NCI-H446 (cell line): ENCODE measurements at regions not wholly inside any gene's neighbourhood (a gene's known extent, or its start where the extent isn't known, plus 50 kb on each side); places are given as distances from the start of the nearest gene placed in this dataset.

Source experiments
- DNase-seq, 2 experiments: peaks; one replicate each; lab custom pipeline; 2025; lab: John Stamatoyannopoulos, UW

- no peak for DNase-seq
Observed at GRCh38 chr14:87879389-87879788, 113.6 kb downstream of the GALC start.

GRCh38 chr14:87878959-87879358, 114.0 kb downstream of the GALC start:
- no peak for DNase-seq

GRCh38 chr14:87877877-87878276, 115.1 kb downstream of the GALC start:
- DNase-seq, result no peak

DNA sequence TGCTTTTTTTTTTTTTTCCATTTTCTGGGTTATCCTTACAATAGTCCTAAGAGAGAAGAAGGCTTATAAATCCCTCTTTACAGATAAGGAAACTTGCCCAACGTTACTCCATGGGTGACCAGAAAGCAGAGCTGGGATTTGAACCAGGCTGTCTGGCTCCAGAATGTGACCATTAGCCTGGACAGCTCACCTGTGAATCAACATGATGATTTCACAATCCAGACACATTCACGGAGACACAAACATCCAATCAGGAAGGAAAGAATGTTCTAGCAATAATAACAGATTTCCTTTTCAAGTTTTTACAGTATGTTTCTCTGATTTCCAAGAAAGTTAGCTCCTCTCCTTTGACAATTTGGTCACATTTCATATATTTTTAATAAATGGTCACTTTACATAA, 118.3 kb downstream of the GALC start:
- DNase-seq, result no peak

DNA sequence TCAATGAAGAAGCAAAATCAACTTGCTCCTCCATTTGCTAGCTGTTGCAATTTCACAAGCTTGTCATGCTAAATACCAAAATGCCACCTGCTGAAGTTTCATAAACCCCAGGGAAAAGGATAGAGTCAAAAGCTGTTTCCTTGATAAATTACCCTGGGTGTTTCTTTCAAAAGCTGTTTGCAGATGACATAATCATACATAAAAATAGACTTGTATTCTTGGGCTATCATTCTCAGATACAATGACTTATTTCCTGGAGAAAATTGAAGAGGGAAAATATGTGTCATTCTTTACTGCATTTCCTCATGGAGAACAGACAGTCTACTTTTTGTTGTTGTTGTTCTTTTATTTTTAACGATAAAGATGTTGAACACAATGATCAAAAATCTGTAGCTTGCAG, 119.2 kb downstream of the GALC start:
- DNase-seq, result no peak

DNA sequence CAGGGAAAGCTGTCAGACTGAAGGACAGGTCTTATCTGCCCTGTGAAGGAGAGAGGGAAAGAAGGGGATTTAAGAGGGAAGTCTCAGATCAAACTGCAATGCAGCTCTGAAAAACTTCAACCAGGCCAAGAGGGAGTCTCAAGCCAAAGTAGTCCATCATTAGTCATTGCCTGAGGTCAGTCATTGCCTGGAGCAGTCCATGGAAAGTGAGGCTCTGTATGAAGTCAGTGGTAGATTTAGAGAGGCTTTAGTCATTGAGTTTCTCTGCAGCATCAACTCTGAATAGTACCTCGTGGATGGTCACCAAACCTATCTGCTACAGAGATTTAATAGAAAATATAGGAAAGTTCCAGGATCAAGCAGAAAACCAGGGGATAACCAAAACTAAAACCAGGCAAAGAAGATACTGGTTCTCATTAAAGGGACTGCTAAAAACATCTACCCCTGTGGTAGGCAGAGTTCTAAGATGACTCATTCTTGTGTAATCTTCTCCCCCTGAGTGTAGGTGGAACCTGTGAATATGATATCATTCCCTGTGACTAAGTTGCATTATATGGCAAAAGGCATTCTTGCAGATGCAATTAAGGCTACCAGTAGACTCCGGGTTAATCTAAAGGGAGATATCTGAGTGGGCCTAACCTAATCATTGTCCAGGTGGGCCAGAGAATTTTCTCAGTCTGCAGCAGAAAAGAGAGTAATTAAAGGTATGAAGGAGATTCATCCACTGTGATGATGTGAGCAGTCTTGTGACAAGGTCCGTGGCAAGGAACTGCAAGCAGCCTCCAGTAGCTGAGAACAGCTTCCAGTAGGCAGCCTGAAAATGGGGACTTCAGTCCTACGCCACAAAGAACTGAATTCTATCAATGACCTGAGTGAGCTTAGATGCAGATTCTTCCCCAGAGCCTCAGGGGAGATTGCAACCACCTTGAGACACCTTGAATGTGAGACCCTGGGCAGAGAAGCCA, 123.1 kb downstream of the GALC start:
- DNase-seq, result no peak

DNA sequence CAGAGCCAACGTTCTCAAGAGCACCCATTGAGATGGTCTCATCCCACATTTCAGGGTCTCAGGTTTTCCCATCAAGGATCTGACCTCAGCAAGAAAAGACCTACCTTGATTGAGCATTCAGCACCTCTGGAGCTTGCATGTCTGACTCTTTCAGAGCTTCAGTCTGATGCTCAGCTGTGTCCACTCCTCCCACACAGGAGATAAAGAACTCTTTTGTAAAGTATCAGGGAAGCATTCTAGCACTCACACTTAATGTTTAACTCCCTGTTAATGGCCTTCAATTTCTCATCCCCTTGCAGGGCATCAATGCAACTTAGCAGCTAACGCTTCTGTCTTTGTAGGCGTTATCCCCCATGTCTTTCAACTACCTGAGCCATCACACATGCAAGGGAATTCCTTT, 124.1 kb downstream of the GALC start:
- no peak for DNase-seq

DNA sequence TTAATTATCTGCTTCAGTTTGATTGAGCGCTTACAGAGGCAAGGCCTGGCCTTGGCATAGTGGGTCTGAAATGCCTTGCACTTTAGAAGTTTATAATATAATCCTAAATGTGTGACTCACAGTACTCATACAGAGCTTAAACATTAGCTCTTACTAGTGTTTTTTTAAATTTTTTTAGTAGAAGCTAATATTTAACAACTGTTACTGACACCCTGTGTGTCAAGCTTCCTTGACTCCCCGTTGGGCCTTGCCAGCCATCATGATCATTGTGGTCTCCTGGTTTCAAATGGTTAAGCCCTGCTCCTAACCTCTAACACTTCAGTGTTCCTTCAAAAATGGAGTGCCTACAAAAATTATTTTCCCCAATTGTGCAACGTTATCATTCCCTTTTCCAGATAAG, 126.9 kb downstream of the GALC start:
- no peak for DNase-seq

DNA sequence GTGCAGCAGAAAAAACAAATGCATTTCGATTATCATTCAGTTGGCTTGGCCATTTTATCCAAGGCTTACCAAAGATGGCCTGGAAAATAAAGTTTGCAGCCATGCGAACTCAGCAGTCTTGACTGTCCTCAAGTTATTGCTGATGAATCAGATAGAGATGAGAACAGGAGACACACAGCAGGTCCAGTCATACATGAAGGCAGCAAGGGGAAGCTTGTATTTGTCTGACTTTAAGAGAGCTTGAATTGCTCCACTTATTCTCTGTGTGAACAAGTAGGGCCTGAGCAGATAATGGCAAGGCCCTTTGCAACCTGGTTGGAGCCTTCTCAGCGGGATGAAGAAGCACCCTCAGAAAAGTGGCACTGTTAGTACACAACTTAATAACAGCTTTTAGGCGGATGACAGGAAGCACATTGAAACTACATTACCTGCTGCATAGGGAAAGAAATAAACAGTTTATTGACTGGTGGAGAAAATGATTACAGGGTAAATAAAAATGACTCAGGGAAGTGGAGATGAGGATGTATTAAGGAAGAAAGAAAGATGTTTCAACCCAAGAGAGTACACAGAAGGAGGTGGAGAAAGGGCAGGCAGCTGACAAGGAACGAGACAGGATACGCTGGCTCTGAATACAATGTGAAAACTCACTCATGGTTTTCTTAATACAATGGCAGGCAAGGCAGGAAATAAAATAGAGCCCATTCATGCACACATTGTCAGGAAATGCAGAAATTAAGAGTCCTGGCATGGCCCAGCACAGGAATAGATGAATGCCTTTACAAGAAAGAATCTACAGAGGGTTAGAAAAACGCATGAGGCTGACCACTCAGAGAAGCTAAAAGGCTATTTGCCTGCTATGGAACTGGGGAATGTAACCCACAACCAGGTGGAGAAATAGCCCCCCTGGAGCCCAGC, 128.4 kb downstream of the GALC start:
- DNase-seq, result no peak

DNA sequence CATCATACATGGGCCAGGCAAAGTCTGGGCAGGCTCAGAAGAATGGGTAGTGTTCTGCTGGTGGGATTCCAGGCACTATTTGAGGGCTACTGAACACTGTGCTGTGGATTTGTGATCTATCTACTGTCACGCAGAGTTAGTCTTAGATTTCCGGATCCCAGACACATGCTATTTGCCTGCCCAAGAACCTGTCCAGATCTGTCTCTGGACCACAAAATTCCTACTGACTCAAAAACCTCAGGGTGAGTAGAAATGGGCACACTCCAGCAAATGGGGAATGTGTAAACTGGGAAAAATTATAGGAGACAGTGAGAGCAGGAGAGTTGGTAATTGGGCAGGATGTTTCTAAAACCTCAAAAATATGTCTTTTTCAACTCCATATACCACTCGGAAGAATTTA, 129.9 kb downstream of the GALC start:
- no peak for DNase-seq

GRCh38 chr14:87852107-87852506, 140.9 kb downstream of the GALC start:
- DNase-seq, result no peak

GRCh38 chr14:87851190-87851589, 141.8 kb downstream of the GALC start:
- DNase-seq, result no peak

DNA sequence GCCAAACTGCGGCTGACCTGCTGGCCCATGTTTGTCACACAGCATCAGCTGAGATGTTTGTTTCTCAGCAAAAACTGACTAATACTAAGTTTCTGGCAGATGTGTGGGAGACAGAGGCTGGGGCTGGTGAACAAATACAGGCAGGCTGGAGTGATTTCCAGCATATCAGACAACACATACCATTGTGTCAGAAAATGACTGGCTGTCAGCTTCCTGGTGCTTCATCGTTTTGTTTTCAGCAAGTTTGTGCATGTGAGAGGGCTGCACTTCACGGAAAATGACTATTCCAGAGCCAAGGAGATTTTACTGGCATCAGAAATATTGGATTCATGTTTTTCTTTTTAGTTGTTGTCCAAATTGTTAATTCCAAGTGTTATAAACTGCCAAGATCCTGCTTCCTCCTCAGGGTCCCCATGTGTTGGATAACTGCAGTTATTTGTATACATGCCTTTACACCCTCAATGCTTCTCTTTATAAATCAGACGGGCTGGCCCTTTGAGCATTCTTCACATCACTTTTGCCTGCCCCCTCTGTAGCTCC, 145.7 kb downstream of the GALC start:
- no peak for DNase-seq

- DNase-seq, result no peak
Observed at GRCh38 chr14:87840906-87841305, 152.1 kb downstream of the GALC start.

GRCh38 chr14:87838931-87839330, 154.1 kb downstream of the GALC start:
- no peak for DNase-seq

DNA sequence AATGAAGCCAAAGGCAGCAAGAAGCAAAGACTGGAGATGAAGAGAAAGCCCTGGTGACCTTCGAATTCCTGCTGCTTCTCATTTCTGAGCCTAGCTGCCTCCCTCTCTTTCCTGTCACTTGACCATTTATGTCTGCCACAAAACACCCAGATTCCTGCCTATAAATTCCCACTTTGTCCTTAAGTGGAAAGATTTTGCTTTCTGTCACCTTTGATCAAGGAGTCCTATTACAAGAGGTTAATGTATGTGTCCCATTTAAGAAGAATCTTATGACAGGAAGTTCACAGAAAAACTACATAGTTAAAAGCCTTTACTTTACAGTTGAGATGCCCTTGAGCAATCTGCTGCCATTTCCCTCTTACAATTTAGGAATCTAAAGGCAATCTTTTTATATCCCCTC, 155.7 kb downstream of the GALC start:
- DNase-seq, result no peak

DNA sequence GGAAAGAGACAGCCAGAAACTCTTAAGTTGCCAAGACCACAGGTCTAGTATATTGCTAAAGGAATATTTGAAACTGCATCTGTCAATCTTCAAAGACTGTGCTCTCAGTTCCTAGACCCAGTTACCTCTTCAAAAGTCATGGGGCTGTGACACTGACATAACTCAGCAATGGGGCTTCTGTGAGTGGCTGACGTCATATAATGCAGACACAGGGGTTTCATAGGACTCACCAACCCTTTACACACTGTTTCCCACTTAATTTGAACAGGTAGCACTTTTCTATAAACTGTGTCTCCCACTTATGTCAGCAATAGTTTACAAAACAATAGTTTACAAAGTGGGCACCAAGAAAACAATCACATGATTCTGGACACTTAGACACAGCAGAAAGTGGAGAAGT, 158.4 kb downstream of the GALC start:
- no peak for DNase-seq

GRCh38 chr14:87833026-87833425, 160.0 kb downstream of the GALC start:
- DNase-seq, result no peak

DNA sequence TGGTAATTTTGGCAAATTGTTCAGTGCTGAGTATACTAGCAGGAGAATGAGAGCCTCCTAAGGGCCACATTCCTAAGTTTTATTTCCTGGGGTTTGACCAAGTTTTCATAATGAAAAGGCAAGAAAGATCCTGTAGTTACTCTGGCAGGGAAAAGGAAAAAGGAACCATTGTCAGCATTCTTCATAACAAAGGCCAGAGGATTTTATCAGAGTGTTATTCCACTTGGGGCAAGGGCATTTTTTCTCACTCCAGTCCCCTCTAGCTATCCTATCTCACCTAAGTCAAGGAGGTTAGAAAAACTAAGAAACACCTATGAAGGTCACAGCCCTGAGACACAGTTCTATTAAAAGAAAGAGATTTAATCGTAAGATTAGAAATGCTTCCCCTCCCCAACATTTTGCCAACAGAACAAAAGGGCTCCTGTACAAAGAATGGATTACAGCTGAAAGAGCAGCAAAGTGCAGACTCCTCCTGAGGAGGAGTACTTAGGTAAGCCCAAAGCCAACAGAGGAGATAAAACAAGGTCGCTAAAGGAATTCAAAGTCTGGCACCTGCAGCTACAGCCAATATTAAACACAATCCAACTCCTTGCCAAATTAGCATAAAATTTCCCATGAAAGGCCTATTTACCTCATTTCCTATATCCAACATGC, 162.4 kb downstream of the GALC start:
- no peak for DNase-seq

- no peak for DNase-seq
Observed at GRCh38 chr14:87829543-87829942, 163.4 kb downstream of the GALC start.

DNA sequence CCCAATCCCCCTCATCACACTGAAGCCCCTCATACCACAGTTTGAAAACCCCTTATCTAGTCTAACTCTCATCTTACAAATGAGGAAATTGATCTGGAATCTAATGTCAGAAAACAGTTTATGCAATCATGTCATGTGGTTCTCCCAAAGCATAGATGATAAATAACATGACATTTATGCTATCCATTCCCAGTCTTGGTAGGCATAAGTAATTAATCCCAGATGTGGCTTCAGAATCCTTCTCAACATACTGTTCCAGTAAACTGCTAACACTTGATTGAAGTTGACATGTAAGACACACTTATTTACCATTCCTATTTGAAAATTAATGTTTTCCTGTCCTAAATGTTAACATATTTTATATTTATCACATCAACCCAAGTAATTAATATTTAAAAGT, 168.7 kb downstream of the GALC start:
- no peak for DNase-seq

DNA sequence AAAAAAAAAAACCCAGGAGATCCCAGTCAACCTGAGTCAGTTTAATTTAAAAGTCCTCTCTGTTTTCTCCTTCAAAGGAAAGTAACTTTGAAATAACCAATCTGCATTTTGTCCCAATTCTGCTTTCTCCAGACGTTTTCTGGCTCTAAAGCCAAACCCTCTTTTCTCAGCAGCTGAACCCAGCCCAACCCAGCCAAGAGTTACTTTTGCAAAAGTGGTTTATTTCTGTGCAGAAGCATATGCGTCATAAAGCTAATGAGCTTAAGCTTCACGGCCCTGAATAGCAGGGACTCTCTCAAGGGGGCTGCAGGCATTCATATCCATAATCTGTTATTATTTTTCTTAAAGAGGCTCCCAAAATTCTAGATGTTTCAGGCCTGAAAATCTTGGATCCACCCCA, 176.6 kb downstream of the GALC start:
- no peak for DNase-seq
